Gastroesophageal sphincter (tissue), 3 donors: ENCODE measurements at regions not wholly inside any gene's neighbourhood (a gene's known extent, or its start where the extent isn't known, plus 50 kb on each side); places are given as distances from the start of the nearest gene placed in this dataset.
"Not testable (repeated sequence)": the region's sequence is repeated elsewhere in the genome, so short reads cannot be mapped to it uniquely, and the experiment has no call there.

Source experiments
- POLR2A ChIP-seq, 2 donors: fragments of 450-650 bp; IDR thresholded peaks; one replicate each; pipeline ENCODE4 v1.6.1; 2017; ENCODE audit warnings: antibody characterized with exemption in 2 of 2, mild to moderate bottlenecking in 2 of 2, moderate library complexity in 1 of 2
- TF ChIP-seq, protein P1 (sequence below), 4 experiments: fragments of 200-600 bp in 2 of 4; fragments of 450-650 bp in 2 of 4; sonication (generic) in 1 of 4; IDR thresholded peaks; one replicate each; pipeline ENCODE4 v1.5.1; 2017 to 2019; ENCODE audit warnings: antibody characterized with exemption in 4 of 4, mild to moderate bottlenecking in 2 of 4, moderate library complexity in 2 of 4

DNA sequence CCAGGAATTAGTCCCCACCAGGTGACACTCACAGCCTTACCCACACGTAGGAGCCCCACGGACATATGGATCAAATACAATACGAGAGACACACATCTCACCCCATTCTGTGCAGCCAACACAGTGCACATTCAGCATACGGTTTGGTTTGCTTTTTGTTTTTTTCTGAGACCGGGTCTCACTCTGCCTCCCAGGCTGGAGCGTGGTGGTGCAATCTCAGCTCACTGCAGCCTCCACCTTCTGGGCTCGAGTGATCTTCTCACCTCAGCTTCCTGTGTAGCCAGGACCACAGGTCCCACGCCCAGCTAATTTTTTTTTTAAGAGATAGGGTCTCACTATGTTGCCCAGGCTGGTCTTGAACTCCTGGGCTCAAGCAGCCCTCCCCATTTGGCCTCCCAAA is 102.8 kb downstream of the POTEB start:
- TF ChIP-seq POLR2A (IDR thresholded peaks at IDR 0.05) = not testable (repeated sequence)
- TF ChIP-seq, protein P1, sequence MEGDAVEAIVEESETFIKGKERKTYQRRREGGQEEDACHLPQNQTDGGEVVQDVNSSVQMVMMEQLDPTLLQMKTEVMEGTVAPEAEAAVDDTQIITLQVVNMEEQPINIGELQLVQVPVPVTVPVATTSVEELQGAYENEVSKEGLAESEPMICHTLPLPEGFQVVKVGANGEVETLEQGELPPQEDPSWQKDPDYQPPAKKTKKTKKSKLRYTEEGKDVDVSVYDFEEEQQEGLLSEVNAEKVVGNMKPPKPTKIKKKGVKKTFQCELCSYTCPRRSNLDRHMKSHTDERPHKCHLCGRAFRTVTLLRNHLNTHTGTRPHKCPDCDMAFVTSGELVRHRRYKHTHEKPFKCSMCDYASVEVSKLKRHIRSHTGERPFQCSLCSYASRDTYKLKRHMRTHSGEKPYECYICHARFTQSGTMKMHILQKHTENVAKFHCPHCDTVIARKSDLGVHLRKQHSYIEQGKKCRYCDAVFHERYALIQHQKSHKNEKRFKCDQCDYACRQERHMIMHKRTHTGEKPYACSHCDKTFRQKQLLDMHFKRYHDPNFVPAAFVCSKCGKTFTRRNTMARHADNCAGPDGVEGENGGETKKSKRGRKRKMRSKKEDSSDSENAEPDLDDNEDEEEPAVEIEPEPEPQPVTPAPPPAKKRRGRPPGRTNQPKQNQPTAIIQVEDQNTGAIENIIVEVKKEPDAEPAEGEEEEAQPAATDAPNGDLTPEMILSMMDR (IDR thresholded peaks at IDR 0.05) = not testable (repeated sequence)
